GM12864 (cell line): ENCODE measurements at regions not wholly inside any gene's neighbourhood (a gene's known extent, or its start where the extent isn't known, plus 50 kb on each side); places are given as distances from the start of the nearest gene placed in this dataset.

Experiments used
- DNase-seq: peaks from one replicate; pipeline ENCODE4 v3.0.0-alpha.2; 2011; ENCODE audit warnings: low read depth
- H3K4me3 ChIP-seq: 2 replicates; pipeline ENCODE4 v1.5.1; 2011; ENCODE audit warnings: mild to moderate bottlenecking, low read depth, low read length, control low read depth
- CTCF ChIP-seq: IDR thresholded peaks from 2 replicates; pipeline ENCODE4 v1.5.1; 2011; ENCODE audit warnings: low read depth, mild to moderate bottlenecking, moderate library complexity, low read length, control low read depth, inconsistent platforms; ENCODE audit errors: missing control alignments

DNA sequence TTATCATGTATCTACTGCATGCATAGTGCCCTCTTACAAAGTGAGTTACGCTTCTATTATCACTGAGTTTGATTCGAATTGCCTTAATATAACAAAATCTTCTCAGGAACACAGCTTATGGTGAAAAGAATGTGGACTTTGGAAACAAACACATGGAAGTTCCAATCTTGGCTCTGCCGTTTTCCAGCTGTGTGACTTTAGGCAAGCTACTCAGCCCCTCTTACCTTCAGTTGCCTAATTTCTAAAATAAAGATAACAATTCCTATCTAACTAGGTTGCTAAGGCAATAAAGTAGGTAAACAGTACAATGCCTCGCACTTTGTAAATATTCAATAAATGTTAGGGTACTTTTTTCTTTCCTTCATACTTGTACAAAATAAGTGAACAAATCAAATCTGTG lies 104.0 kb upstream of the GRIA3 start:
- H3K4me3 ChIP-seq = no peak overlapping the region
- no peak for DNase-seq
- TF ChIP-seq CTCF = no peak

GRCh38 chrX:123081776-123082175 lies 102.3 kb upstream of the GRIA3 start:
- TF ChIP-seq CTCF = no peak
- no peak for DNase-seq
- no peak overlapping the region for H3K4me3 ChIP-seq

DNA sequence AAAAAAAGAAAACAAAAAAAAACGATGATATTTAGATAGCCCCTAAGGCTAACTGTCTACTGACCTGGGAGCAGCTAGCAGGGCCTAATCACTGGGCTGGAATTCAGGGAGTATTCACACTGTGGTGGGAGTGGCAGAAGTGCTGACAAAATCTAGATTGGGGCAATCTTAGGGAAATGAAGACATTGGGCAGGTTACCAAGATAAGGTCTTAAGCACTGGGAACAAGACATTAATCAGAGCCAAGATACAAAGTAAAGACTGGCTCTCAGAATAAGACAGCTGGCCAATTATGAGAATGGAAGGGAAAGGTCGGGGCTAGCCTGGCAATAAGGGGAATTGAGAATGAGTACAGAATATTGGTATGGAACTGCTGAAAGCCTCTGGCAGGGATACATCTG lies 100.2 kb upstream of the GRIA3 start:
- no peak for TF ChIP-seq CTCF
- no peak overlapping the region for H3K4me3 ChIP-seq
- DNase-seq = no peak

DNA sequence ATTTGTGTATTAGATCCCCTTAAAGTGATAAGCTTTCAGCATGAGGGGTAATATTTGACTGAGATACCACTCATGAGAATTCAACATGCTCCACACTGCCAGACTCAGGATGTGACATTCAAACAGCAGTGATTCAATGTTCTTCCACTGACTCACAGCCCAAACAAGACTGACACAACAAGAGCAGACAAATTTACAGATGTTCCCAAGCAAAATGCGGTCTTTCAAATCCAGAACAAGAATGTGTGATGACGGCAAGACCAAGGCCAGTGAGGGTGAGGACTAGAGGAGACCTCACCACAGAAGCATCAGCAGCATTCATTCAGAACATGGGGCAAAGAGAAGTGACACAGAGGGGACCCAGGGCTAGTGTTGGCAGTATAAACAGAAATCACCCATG lies 99.3 kb upstream of the GRIA3 start:
- TF ChIP-seq CTCF = no peak
- no peak for DNase-seq
- H3K4me3 ChIP-seq = no peak overlapping the region

GRCh38 chrX:123085311-123085940 lies 98.7 kb upstream of the GRIA3 start:
- TF ChIP-seq CTCF = no peak
- H3K4me3 ChIP-seq = no peak overlapping the region
- no peak for DNase-seq

DNA sequence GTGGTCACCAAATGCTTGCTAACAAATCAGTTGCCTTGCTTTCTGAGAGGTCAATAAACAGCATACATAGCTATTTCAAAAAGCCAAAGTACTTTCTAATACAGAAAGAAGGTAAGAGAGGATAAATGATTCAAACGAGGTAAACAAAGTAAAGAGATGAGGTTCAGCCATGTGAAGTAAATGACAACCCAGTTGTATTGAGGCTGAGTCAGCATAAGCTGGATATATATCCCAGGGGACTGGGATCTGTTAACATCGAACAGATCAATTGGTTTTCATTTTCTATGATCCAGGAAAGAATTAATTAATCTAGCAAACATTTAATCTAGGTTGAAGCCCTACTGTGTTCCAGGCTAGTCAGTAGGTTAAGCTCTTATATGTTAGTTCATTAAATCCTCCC lies 97.3 kb upstream of the GRIA3 start:
- no peak overlapping the region for H3K4me3 ChIP-seq
- no peak for DNase-seq
- no peak for TF ChIP-seq CTCF

DNA sequence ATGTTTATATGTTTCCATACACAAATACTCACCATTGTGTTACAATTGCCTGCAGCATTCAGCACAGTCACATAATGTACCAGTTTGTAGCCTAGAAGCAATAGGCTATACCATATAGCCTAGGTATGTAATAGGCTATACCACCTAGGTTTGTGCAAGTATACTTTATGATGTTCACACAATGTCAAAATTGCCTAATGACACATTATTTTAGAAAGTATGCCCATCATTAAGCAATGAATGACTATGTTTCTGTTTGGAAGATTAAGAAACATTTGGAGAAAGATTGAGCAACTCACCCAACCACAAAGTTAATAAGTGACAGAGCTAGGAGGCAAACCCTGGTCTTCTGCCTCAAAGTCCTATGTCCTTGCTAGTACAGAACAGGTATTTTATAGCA lies 96.8 kb upstream of the GRIA3 start:
- DNase-seq = no peak
- no peak for TF ChIP-seq CTCF
- no peak overlapping the region for H3K4me3 ChIP-seq
